GM21737 (cell line): ENCODE measurements at regions not wholly inside any gene's neighbourhood (a gene's known extent, or its start where the extent isn't known, plus 50 kb on each side); places are given as distances from the start of the nearest gene placed in this dataset.

Experiments
- ATAC-seq: cut with Tn5 transposase; IDR thresholded peaks from one replicate; pipeline ENCODE4 v1.9.1; 2021; ENCODE audit warnings: mild to moderate bottlenecking, moderate library complexity; ENCODE audit not compliant: unreplicated experiment

DNA sequence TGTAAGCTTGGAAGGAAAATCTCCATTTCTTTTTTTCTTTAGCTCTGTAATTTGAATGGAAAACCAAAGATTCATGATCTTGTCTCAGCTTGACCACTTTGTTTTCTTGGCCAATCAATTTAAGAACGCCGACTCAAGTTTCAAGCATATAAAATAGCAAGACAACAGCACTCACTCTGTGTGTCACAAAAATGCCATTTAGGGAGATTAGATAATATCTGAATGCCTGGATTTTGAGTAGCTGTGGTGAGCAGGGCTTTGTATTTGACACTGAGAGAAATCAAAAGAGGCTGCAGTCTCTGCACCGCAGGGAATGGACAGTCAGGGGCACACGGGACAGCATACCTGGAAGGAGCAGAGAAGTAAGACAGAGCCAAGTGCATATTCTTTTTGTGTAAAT is 209.5 kb upstream of the SLC10A2 start:
- no peak for ATAC-seq

DNA sequence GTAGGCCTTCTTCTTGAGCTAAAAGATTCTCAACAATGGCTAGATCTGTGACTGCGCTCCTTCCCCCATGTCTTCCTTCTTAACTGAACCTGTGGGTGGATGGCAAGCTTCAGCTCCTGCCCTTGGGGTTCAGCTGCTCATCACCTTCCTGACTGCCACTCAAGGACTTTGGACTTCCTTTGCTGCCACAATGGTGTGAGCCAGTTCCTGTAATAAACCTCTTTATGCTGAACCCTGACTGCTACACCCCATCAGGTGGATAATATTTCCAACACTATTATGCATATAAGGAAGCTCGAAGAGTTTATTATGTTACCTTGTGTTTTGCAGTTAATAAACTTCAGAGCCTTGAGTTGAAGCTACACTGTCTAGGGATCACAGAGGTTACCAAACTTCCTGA is 208.9 kb upstream of the SLC10A2 start:
- no peak for ATAC-seq

DNA sequence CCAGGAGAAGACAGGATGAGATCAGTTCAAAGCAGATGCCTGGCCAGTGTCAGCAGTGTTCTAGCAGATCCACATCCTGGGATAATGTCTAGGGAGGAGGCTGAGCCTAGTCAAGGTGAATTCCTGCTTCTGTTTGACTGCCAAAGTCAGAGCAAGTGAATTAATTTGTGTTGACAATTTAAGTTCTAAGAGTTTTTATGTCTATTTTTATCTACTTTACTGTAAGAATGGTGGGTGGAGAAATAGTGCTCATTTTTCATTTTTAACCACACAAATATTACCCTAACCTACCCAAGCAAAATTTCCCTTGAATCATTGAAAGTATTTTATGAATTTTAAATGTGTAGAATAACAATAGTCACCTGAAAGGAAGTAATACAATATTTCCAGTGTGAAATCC is 207.6 kb upstream of the SLC10A2 start:
- ATAC-seq: no peak

DNA sequence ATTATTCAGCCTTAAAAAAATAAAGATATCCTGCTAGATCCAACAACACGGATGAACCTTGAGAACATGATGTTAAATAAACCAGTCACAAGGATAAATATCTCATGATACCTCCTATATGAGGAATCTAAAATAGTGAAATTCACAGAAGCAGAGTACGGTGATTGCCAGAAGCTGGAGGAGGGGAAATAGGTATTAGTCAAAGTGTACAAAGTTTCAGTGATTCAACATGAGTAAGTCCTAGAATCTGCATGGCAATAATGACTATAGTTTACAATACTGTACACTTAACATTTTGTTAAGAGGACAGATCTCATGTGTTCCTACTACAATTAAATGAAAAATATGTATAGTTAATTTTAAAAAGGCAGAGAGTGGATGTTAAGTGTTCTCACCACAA is 206.6 kb upstream of the SLC10A2 start:
- ATAC-seq: no peak

DNA sequence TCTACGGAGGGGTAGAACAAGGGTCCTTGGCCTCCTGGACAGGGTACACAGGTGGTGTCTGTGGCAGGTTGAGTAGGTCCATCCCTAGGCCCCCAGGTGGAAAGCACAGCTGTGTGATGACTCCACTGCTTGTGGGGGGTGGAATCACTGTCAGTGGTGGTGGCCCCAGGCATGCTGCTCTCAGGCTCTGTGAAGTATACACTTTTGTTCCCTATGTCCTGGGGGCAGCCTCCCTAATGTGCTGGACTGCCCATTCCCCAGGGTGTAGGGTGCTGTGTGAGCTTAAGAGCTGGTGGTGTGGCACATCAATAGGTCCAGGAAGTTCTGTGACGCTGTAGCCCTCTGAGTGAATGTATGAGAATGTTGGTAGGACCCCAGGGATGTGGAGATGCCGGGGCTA is 197.2 kb upstream of the SLC10A2 start:
- no peak for ATAC-seq

DNA sequence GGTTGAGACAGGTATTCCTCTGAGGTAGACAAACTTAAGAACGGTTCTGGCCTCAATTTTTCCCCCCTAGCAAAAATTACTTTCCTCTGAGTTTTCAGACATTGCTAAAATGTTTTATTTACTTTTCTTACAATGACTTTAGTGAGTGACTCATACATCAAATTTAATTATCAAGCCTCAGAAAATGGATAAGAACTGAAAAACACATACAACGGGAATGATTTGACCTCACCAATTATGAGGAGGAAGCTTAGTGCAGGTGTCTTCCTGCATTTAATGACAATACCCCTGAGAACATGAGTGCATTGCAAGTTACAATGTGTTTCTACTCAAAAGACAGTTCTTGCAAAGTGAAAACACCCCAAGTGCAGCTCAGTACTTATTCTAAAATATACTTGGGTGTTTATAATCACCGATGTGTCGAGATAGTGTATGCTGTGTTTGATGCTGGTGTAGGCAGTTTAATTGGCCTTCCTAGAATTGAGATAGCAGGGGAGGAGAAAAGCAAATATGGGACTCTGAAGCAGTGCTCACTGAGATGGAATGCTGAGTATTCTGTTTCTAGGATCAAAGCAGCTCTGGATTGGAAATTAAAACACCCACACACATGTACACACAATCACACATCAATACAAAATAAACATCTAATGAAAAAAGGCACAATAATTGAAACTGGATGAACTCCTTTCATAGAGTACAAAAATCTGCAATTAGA is 189.5 kb upstream of the SLC10A2 start:
- no peak for ATAC-seq

DNA sequence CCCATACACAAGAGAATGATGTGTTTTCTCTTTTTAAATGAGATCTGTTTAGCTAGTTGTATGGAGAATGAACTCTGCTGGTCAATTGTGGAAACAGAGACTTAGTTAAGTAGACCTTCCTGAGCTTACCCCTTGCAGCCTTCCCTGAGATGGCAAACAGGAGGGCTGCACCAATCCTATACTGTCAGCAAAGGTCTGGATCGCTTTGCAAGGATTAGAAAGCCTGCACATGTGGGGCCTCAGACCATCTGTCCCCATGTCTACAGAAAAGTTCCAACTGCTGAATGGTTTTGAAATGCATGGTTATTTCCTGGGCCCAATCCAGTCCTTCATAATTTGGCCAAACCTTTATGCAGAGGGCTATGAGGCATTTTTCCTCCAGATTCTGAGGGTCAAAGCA is 183.9 kb upstream of the SLC10A2 start:
- no peak for ATAC-seq

DNA sequence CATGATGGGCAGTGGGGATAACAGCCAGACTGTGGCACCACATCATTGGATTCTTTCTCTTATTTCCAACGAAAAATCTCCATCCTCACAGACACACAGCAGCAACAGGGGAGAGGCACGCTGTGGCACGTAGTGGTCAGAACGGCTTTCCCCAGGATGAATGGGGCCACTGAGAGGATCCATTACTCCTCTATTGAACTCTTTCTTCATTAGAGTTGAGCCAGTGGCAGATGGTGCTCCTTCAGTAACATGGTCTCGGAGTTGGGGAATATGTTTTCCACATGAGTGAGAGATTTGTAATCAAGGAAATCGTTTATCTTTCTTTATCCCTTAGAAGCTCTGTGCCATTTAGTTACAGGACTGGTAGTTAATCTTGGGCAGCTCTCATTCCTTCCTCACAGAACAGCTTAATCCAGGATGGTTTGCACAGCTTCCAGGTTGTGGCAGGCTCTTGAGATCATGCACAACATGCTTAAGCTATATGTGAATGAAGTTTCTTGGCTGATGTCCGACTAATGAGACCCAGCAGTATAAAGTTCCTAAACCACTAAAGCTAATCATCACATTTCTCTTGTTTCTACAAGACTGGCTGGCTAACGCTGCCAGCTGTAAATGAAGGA is 180.5 kb upstream of the SLC10A2 start:
- no peak for ATAC-seq

DNA sequence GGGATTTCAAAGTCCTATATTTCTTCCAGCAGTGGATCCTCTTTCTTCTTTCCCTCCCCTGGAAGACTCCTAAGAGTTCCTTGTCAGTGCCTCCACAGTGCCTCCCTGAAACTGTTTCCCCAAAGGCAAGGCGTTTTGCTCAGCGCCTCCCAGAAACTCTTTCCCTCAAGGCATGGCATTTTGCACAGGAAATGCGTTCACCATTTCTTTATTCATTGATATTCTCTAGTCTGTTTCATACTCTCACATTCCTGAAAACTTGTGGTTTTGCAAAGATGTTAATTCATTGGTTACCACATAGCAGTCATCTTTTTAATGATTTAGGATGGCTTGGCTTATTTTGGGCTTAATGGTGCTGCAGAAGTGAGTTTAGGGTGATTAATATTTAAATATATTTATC is 177.3 kb upstream of the SLC10A2 start:
- no peak for ATAC-seq

DNA sequence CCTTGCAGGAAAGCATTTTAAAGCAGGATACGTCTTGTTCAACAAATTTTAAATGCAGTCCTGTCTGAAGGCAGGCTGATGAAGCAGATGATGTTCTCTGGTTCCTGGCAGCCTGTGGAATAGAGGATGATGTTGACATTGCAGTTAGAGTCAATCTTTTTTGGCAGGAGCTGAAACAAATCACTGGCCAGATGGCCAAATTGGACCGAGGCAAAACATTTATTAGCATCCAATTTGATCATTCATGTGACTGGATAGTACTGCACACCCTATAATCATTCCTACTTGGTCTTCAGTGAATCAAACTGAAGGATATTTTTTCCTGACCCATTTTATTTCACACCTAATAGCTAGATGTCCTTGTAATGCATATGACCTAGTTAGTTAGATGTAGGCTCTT is 172.2 kb upstream of the SLC10A2 start:
- no peak for ATAC-seq

DNA sequence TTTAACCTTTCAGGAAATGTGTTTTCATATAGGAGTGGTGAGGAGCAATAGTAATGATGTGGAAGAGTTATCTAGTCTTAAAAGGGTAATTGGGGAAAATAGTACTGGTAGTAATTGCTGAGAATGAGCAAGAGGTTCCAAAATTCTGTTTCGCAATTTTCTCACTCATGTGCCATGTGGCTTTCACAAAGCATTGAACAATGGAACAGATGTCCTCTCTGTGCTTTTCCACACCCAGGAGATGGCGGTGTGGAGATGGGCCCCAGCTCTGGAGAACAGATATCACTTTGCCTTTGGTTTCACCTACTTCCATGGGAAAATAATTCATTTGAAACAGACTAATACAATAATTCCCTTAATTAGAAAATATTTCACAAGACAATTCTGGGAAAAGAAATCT is 170.0 kb upstream of the SLC10A2 start:
- no peak for ATAC-seq

DNA sequence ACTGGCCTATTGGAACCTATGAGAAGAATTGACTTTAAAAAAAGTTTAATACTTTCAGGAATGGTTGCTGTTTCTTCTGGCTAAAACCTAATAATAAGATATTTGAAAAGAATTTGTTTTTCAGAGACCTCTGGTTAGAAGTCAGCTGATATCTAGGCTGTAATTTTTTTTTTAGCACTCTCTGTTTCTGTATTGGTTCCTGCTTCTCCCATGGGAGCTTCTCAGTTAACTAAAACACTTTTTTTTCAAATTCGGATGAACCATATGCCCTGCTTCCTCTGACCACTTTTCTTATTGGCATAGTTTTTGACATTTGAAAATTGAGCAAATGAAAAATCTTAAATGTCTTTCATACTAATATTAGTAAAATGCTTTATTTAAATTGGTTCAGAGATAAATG is 163.5 kb upstream of the SLC10A2 start:
- ATAC-seq: no peak

DNA sequence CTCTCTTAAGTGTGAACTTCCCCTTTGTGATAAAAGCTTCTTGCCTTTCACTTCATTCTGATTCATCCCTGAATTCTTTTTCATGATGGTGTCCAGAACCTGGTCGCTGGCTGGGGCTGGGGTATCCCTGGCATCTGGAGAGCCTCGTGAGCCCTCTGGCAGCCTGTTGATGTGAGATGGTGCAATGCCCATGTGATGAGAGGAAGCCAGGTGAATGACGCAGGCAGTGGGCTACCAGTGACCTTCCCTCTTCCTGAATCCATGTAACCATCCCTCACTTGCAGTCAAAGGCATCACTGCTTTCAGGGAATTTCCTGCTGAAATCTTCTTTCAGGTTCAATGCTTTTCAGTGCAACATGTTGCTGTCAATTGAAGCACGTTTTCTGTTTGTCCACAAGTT is 158.6 kb upstream of the SLC10A2 start:
- no peak for ATAC-seq

DNA sequence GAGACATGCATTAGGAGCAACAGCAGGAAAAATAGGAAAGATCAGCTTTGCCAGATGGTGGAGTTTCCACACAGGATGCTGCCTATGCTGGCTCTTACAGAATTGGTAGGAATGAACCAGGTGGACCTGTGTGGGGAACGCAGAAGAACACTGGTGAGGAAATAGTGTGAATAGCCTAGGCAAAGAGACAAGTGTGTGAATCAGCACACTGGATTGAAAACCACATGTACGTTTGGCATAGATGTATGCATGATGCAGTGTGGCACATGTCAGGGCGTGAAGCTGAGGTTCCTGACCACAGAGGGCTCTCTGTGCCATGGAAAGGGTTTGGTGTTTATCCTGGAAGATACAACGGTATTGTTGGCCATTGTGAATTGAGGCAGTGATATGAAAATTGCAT is 156.5 kb upstream of the SLC10A2 start:
- ATAC-seq: no peak

DNA sequence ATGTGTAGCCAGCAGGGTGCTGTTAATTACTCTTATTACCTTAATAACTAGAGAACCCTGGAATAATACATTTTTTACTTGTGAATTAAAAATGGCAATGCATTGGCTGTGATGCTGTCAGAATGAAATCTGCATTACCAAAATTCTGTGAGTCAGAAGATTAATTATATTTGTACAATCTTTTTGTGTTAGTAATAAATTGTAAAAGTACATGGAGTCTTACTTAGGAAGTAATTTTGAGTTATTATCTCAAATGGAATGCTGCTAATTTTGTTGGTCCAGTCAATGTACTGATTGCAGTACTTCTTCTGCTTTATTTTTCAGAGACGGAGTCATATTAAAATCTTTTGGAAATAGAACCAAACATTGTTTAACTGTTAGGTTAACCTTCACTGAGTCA is 152.0 kb upstream of the SLC10A2 start:
- ATAC-seq: no peak

DNA sequence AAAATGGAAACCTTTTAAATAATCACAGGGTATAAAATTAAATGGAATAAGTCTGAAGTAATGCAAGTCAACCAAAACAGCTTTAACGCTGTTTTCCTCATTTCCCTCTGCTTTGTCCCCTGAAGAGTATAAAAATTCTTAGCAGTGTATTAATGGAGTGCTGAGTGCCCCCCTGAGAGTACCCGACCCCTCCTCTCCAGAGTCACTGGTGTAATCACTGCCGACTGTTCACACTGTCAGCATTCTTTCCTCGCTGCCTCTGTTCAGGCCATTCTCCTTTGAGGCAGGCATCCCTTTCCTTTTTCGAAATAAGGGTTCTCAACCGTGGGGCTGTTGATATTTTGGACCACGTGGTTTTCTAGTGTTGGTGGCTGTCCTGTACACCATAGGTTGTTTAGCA is 146.9 kb upstream of the SLC10A2 start:
- no peak for ATAC-seq

DNA sequence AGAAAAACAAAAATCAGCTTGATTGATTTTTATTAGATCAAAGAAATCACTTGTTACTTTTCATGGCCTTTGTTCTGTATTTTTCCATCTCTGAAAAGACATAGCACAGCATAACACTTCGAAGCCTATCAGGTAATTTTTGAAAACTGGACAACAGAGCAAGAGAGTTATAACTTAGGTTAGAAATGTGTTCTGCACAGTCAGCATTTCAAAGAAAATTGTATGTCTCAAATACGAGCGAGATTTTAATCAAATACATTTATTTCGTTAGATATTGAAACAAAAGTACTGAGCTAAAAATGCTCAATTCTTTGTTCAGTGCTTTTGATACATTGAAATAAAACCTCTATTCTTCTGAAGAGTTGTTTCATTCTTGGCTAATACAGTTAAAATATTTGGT is 144.1 kb upstream of the SLC10A2 start:
- no peak for ATAC-seq

DNA sequence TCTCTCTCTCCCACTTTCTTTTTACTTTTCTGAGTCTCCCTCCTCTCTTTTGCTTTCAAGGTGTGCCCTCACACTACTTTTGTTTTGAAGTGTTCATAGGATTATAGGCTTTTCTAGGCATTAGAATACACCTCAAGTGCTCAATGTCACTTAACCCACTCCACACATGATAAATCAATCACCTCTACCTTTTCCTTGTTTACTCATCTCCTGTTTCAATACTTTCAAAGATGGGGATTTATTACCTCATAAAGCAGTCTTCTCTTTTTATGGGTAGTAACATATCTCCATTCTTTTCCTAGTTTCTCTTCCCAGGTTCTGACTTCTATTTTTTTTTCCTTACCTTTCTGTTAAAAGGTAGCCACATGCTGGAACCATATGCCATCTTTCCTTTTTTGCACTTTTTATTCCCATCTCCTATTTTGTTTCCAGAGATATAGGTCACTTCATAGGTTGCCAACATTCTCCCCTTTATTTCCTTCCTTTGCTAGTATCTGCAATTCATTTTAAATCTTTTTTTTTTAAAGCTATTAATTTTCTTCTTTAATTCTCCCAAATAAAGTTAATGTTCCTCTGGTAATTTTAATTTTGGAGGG is 137.6 kb upstream of the SLC10A2 start:
- ATAC-seq: no peak

DNA sequence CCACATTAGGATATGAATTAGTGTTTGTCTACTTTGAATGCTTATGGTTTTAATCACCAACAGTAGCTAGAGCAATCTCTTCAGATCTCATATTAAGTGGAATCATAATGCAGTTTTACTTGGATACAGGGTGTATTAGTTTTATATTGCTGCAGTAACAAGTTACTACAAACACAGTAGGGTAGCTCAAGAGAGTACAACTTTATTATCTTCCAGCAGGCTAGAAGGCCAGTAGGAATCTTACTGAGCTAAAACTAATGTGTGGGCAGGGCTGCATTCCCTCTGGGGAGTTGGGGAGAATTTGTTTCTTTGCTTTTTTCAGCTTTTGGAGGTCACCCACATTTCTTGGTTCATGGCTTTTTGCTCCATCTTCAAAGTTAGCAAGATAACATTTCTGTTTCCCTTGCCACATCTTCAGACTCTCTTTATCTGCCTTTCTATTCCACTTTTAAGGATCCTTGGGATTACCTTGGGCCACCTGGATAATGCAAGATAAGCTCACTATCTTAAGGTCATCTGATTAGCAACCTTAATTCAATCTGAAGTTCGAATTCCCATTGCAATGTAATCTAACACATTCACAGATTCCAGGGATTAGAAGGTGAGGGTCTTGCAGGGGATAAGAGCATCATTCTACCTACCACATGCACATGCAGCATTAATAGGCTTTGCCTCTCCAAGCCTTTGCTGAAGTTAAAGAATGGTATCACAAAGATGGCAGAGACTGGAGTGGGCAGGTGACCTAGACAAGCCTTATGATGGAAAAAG is 134.1 kb upstream of the SLC10A2 start:
- no peak for ATAC-seq

DNA sequence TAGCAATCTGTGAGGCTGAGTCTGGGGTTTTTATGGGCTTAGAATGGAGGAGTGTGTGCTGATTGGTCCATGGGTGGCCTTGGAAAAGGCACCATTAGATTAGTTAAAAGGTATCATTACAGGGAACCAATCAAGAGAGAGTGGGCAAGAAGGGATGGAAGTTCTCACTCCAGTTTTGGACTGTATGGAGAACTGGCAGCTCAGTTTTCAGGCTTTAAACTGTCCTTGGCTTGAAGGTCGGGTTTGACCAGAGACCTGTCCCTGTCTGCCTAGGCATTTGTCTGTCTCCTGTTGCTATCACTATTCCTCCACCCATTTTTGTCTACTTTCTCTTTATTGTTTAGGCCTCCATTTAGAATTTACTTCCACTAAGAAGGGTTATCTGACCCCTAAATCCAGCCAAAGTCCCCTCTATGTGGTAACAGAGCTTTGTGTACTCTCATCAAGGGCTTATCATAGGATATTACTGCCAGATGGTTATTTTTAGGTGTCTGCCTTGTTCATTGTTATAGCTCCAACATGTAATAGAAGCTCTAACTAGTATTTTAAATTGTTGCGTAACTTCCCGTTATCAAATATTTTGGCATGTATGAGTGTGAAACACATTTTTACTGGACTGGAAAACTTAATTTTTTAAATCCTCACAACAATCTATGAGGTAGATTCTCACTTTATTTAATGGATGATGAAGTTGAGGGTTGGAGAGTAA is 133.3 kb upstream of the SLC10A2 start:
- ATAC-seq: no peak

DNA sequence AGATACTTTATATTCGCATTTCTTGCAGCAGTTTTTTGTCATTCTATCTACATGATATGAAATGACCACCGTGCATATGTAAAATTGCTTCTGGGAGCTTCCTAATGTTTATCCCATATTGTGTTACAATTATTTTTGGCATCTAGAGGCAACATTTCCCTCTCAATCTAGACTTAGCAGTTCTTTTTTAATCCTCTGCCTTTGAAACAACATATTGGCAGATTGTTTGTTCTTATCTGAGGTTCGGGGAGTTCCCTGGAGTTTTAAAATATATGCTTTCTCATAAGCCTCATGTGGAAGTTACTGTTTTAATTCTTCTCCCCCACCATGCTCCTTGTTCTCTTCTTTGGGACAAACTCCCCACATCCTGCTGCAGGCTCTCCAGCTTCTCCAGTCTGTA is 130.1 kb upstream of the SLC10A2 start:
- no peak for ATAC-seq
